ENCODE measurements at regions not wholly inside any gene's neighbourhood (a gene's known extent, or its start where the extent isn't known, plus 50 kb on each side); places are given as distances from the start of the nearest gene placed in this dataset.

DNA sequence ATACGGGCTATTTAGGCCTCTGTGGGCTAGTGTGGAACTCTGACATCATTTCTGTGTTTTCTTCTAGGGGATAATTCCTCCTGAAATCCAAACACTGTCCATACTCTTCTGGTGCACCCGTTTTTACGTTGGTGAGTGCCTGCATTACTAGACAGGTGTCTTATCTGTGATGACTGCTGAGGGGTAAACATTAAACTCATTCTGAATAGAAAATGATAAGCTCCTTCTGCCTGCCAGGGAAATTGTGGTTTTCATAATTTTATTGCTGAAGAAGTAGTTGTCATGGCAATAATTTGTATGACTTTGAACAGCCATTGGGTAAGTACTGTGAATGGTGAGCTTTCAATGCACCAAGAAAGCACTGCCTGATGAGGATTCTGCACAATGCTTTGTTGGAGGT is 705.6 kb downstream of the UTRN start:
- no peak for TF ChIP-seq POLR2AphosphoS5 (IDR thresholded peaks at IDR 0.05; ENCODE audit: borderline replicate concordance, low read depth, low read length)
- no peak for TF ChIP-seq EZH2 (IDR thresholded peaks at IDR 0.05)

Data from SK-N-MC (cell line).